ENCODE measurements at regions not wholly inside any gene's neighbourhood (a gene's known extent, or its start where the extent isn't known, plus 50 kb on each side); places are given as distances from the start of the nearest gene placed in this dataset.

GRCh38 chr5:171603591-171603990, 182.0 kb upstream of the SMIM23 start:
- Histone ChIP-seq H2BK5ac (ENCODE audit: low read depth, low read length, poor library complexity, severe bottlenecking) (no peak overlapping the region), H3K9me3 (ENCODE audit: control insufficient read depth, insufficient read depth, low read length) (peaks cover 4% of the 10 kb centered on the region), H3K27me3 (ENCODE audit: control insufficient read depth, insufficient read depth, low read length) (peaks cover 15% of the 10 kb centered on the region), H2AFZ (replicated peaks; ENCODE audit: low read length, poor library complexity) (no peak overlapping the region), H3K18ac (ENCODE audit: low read depth, low read length) (no peak overlapping the region), H3K9me1 (ENCODE audit: insufficient read depth, low read length) (no peaks in the 10 kb centered on the region), H4K5ac (ENCODE audit: low read depth, low read length) (no peak overlapping the region), H2AK9ac (replicated peaks; ENCODE audit: low read depth, low read length, poor library complexity) (no peak overlapping the region), H2AK5ac (ENCODE audit: low read depth, low read length) (no peak overlapping the region), H3K4me3 (ENCODE audit: insufficient read depth, low read depth, low read length) (no peak overlapping the region), H2BK120ac (ENCODE audit: low read depth, low read length) (no peak overlapping the region), H3K4me2 (ENCODE audit: low read depth, low read length) (no peak overlapping the region), H4K91ac (ENCODE audit: insufficient read depth, low read depth, low read length) (no peak overlapping the region), H3K56ac (ENCODE audit: extremely low read depth, insufficient read depth, low read length) (no peak overlapping the region), H4K20me1 (ENCODE audit: insufficient read depth, low read length) (no peaks in the 10 kb centered on the region), H2BK15ac (ENCODE audit: low read depth, low read length) (no peak overlapping the region), H2BK20ac (ENCODE audit: low read depth, low read length) (no peak overlapping the region), H3K9ac (ENCODE audit: low read depth, low read length) (no peak overlapping the region), H3K4ac (ENCODE audit: low read depth, low read length) (no peak overlapping the region), H4K8ac (ENCODE audit: low read depth in 2 of 2, low read length in 2 of 2) (no peak overlapping the region), H3K4me1 (ENCODE audit: control insufficient read depth, insufficient read depth, low read length) (no peaks in the 10 kb centered on the region), H3K27ac (ENCODE audit: insufficient read depth, low read length) (no peak overlapping the region), H3K36me3 (ENCODE audit: control insufficient read depth, insufficient read depth, low read length) (no peaks in the 10 kb centered on the region), H3K23ac (ENCODE audit: low read depth, low read length) (no peak overlapping the region), H3K79me1 (ENCODE audit: low read depth in 1 of 2, low read length in 2 of 2) (no peaks in the 10 kb centered on the region), H3K14ac (replicated peaks; ENCODE audit: low read depth, low read length) (no peak overlapping the region)
- intact Hi-C loops (cut with micrococcal nuclease) = no loop called here
- TF ChIP-seq RFX5 (IDR thresholded peaks at IDR 0.05; ENCODE audit: low read depth, low read length) (no peak), USF2 (IDR thresholded peaks at IDR 0.05; ENCODE audit: low read depth, low read length) (no peak), CEBPB (IDR thresholded peaks at IDR 0.05; ENCODE audit: low read depth, low read length) (no peak), NFE2L2 (IDR thresholded peaks at IDR 0.05; ENCODE audit: low read depth, low read length) (no peak), RAD21 (IDR thresholded peaks at IDR 0.05; ENCODE audit: low read length) (no peak), SMC3 (IDR thresholded peaks at IDR 0.05; ENCODE audit: low read depth, low read length) (no peak), MXI1 (IDR thresholded peaks at IDR 0.05; ENCODE audit: borderline replicate concordance, low read depth, low read length) (no peak), ELK1 (IDR thresholded peaks at IDR 0.05; ENCODE audit: borderline replicate concordance, low read depth, low read length) (no peak), POLR2A (IDR thresholded peaks at IDR 0.05; ENCODE audit: low read depth, low read length) (no peak), FOS (IDR thresholded peaks at IDR 0.05; ENCODE audit: low read depth, low read length) (no peak), CTCF (conservative IDR thresholded peaks at IDR 0.05; ENCODE audit: low read depth, low read length) (no peak), MAFK (IDR thresholded peaks at IDR 0.05; ENCODE audit: low read depth, low read length) (no peak), CHD1 (IDR thresholded peaks at IDR 0.05; ENCODE audit: low read depth, low read length) (no peak)
- dilution Hi-C loops (cut with HindIII; ENCODE audit: low sequenced_read_pairs, unreplicated experiment) = no loop called here
- ATAC-seq (ENCODE audit: low read depth) (no peak), DNase-seq (no peak)
- WGBS, 2 experiments (ENCODE audit: extremely low coverage in 2 of 2, insufficient read length in 1 of 2) = no CpG with 5 or more reads among the region's 2 CpGs
- in situ Hi-C loops (cut with MboI; ENCODE audit: low sequenced_read_pairs) = loop anchor here (25.0 kb wide), 1 partner anchor 434 kb away; no protein-coding TSS in a partner anchor
- ChIA-PET CTCF (no interaction called here), POLR2A (ENCODE audit: unreplicated experiment) (interaction anchor here (0.6 kb wide), 1 partner anchor 711 kb away, joined by 3 read pairs; no protein-coding TSS in a partner anchor)
- no TSS peak for BruUV-seq (replicated peaks)
